Stimulated activated CD8-positive, alpha-beta memory T cell treated with anti-CD3 and anti-CD28 coated beads, Interleukin-12 subunit alpha, Interleukin-12 subunit beta, amount 100 ng/mL, for 4 hours (primary cell): ENCODE measurements at regions not wholly inside any gene's neighbourhood (a gene's known extent, or its start where the extent isn't known, plus 50 kb on each side); places are given as distances from the start of the nearest gene placed in this dataset.

Source experiments
- DNase-seq: peaks from one replicate; pipeline ENCODE4 v3.0.0-alpha.2; 2020; ENCODE audit warnings: low read depth

- no peak for DNase-seq
These were observed 984.3 kb downstream of the REEP3 start for GRCh38 chr10:64505501-64505900.

GRCh38 chr10:64506963-64507362 is 985.8 kb downstream of the REEP3 start:
- DNase-seq = no peak

GRCh38 chr10:64507651-64508028 is 986.4 kb downstream of the REEP3 start:
- no peak for DNase-seq

GRCh38 chr10:64508029-64508661 is 986.9 kb downstream of the REEP3 start:
- no peak for DNase-seq

DNA sequence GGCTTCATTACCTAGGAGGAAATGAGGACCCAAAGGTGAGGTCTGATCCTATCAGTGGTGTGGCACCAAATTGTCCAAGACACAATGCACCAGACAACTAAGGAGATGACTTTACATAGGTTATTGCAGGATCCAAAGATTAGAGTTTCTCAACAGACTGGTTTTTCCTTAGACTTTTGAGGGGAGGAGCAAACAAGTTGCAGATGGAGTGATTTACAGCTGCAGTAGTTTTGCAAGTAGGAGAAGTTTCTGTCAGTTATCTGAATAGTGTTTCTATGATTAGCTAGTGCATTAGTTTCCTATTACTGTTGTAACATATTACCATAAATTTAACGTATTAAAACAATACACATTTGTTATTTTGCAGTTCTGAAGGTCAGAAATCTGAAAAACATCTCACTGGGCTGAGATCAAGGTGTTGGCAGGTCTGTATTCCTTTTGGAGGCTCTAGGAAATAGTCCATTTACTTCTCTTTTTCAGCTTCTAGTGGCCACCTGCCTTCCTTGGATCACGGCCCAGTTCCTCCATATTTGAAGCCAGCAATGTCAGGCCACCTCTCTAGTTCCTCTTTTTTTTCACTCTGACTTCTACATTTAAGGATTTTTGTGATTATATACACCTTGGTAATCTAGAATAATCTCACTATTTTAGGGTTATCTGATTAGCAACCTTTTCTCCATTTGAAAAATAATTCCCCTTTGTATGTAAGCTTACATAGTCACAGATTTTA is 994.9 kb downstream of the REEP3 start:
- DNase-seq = no peak

DNA sequence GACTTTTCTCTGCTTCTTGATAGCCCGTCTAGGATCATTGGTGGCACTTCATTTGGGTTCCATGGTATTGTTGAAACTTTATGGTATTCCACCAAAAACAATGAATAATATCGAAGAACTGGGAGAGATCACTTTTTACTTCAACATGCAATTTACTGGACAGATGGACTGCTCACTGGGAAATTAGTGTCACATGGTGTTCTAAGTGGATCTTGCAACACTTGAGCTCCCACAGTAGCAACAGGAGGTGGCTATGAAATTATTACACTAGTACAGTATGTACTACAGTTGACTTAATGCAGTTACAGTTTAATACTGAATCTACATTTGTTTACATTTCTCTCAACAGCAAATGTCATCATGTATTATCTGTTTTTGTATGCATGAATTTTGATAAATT is 997.3 kb downstream of the REEP3 start:
- DNase-seq = no peak

GRCh38 chr10:64519427-64519826 is 998.2 kb downstream of the REEP3 start:
- DNase-seq = no peak

DNA sequence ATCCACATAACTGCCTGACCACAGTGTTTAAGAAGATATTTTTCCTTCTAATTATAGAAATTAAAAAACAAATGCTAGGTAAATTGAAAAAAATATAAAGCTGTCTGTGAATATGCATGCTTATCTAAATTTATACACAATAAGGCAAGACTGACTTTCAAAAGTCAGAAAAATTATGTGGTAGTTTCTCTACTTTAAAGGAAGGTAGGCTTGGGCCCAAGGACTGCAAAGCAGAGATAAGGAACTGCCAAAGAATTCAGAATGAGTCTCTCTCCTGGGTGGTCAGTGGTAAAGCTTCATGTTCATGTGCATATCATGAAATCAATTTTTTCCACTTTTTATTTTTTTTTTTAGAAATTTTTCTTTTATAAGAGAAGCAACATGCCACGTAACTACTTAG is 998.6 kb downstream of the REEP3 start:
- DNase-seq = no peak

DNA sequence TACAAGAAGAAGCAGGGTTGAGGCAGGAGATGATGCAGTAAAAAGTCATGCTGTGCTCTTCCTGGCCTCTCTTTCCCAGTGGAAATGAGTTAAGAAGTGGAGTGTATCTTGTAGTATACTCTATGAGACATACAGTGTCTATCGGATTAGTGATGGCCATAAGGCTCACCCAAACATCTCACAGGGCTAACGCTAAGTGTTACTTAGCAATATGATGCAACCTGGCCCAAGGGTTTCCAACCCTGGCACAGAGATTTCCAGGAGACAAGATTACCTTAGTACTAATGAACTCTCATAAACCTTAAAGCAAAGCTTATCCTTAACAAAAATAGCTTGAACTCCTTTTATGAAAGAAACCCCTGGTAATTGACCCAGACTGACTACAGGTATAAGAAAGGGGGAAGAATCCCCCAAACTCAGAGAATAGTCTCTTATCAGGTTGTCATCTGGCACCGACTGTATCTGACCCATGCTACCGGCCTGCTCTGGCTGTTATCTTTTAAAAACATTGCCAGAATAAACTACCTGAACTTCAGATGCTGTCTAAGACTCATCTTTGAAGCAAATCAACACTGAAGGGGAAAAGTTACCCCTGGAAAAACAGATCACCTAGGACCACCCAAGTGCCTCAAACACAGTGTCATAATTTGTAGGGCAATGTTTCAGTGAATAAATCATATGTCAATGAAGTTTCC is 1002.0 kb downstream of the REEP3 start:
- DNase-seq = no peak

- DNase-seq = no peak
These were observed 1007.2 kb downstream of the REEP3 start for GRCh38 chr10:64528294-64529002.

DNA sequence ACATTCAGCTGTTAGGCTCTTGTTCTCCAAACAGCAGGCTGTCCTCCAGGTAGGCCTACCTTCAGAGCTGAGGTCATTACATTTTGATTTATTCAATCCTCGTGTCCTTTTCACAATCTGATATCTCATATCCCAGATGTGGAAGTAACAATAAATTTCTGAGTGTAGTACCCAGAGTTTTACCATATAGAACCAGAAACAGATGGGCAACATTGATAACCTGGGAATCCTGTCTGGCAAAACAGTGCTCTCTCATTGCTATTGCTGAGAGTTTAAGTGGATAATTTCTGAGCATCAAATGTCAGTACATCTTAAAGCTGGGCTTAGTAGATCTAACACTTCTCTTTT is 1007.8 kb downstream of the REEP3 start:
- DNase-seq = no peak

DNA sequence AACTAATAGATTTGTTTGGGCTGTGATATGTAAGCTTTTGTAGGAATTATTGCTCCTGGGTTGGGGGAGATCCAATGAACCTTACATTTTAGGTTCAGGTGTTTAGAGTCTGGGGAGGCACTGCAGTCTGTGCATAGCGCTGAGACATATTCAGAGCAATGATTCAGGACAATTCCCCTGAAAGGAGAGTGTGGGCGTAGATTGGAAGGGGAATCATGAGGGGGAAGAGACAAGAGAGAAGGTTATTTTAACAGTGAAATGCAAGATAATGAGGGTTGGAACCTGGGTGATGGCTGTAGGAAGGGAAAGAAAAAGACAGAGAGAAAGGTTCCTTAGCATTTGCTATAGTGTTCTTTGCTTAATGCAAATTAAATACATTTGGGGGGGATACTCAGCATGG is 1013.4 kb downstream of the REEP3 start:
- DNase-seq = no peak

- no peak for DNase-seq
These were observed 1014.1 kb downstream of the REEP3 start for GRCh38 chr10:64535131-64535867.

DNA sequence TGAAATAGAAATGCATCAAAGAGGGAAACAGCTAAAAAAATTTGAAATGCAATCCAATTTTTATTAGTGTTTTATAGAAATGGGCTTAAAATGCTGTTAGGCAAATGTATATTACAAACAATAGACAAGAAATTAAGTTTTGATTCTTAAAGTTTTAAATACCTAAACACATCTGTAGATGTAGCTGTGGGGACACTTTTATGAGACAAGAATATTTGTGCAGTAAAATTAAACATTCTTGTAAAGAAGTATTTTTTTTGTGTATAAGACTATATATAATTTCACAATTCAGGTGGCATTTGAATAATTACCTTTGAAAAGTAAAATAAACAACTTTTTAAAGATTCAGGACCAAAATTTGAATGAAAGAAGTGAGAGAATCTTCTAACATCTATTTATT is 1015.9 kb downstream of the REEP3 start:
- DNase-seq = no peak

- no peak for DNase-seq
These were observed 1016.7 kb downstream of the REEP3 start for GRCh38 chr10:64537928-64538327.

DNA sequence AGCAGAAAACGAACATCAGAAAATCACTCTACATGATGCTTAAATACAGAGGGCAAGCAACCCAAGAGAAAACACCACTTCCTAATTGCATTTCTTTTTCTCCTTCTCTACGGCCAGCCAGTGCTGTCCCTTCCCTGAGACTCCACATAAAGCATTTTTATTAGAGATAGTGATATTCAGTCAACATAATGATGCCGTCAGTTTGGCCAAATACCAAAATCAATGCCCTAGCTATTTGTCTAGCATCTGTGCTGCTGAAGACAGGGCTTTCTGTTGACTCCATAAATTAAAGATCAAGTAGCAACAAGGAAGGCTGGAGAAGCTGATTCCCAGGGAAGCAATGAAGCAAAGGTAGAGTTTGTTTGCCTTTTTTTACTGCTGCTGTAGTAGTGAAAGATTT is 1024.9 kb downstream of the REEP3 start:
- no peak for DNase-seq

DNA sequence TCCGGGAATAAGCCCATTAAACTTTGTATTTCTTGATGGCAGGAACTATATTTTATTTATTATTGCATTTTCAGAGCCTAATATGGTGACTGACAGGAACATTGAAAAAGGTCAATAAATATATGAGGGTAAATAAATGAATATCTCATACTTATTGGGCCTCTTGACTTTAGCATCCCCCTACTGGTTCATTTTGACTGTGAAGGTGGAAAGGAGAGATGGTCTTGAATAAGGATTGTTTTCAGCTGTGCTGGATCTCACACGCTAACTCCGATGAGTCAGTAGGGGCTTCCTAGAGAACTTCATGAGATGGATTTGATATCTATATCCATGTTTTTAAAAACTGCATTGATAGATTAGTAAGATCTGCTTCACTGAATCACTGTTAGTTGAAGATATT is 1026.0 kb downstream of the REEP3 start:
- DNase-seq = no peak

- no peak for DNase-seq
These were observed 1034.5 kb downstream of the REEP3 start for GRCh38 chr10:64555666-64556065.

GRCh38 chr10:64558094-64558835 is 1037.1 kb downstream of the REEP3 start:
- no peak for DNase-seq

- no peak for DNase-seq
These were observed 1049.9 kb downstream of the REEP3 start for GRCh38 chr10:64571056-64571455.

DNA sequence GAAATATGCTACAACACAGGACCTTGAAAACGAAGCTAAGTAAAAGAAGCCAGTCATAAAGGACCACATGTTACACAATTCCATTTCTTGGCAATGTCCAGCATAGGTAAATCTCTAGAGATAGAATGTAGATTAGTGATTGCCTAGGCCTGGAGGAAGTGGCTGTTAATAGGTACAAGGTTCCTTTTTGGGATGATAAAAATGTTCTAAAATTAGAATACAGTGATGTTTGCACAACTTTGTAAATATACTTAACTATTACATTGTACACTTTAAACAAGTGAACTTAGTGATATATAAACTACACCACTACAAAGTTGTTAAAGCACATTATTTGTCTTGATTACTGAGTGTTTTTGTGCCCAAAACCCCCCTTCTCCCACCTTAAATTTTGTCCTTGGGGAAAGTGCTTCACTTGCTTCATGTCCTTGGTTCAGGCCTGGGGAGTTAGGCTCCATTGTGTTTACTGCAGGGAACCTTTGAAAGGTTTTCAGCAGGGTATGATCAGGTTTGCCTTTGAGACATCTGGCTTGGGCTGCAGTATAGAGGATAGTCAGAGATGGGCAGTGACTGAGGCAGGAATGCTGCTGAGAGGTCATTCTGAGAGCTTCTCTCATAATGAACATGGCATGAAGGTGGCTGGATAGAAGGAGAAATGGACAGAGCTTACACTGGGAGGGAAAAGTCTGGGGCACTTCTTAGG is 1052.6 kb downstream of the REEP3 start:
- no peak for DNase-seq
